Fibroblast of lung (primary cell): ENCODE measurements at regions not wholly inside any gene's neighbourhood (a gene's known extent, or its start where the extent isn't known, plus 50 kb on each side); places are given as distances from the start of the nearest gene placed in this dataset.
"Not testable (repeated sequence)": the region's sequence is repeated elsewhere in the genome, so short reads cannot be mapped to it uniquely, and the experiment has no call there.

Source experiments
- DNase-seq, 2 donors: peaks; one replicate each; pipeline versions ENCODE4 v3.0.0 to v3.0.0-alpha.2; 2010; ENCODE audit warnings: low read depth in 2 of 2
- H2AFZ ChIP-seq: 2 replicates; pipeline ENCODE4 v1.5.1; 2012; ENCODE audit warnings: low read length, control low read depth, inconsistent platforms
- H3K27ac ChIP-seq: 2 replicates; pipeline ENCODE4 v1.5.1; 2011; ENCODE audit warnings: low read length, control low read depth; ENCODE audit not compliant: insufficient read depth
- H3K27me3 ChIP-seq: 2 replicates; pipeline ENCODE4 v1.5.1; 2011; ENCODE audit warnings: mild to moderate bottlenecking, low read length; ENCODE audit not compliant: control insufficient read depth, insufficient read depth
- H3K36me3 ChIP-seq: 2 replicates; pipeline ENCODE4 v1.5.1; 2011; ENCODE audit warnings: low read length; ENCODE audit not compliant: control insufficient read depth, insufficient read depth
- H3K4me1 ChIP-seq: 2 replicates; pipeline ENCODE4 v1.5.1; 2011; ENCODE audit warnings: low read length; ENCODE audit not compliant: control insufficient read depth, insufficient read depth; ENCODE audit errors: extremely low read depth
- H3K4me2 ChIP-seq: 2 replicates; pipeline ENCODE4 v1.5.1; 2011; ENCODE audit warnings: low read length, control low read depth; ENCODE audit not compliant: insufficient read depth; ENCODE audit errors: extremely low read depth
- H3K4me3 ChIP-seq, 4 experiments: fragments of 200-600 bp in 1 of 4; sonication (generic) in 1 of 4; replicated peaks in 1 of 4; 2 replicates each; pipeline ENCODE4 v1.5.1; 2011 to 2016; ENCODE audit warnings: low read length in 4 of 4, low read depth in 3 of 4, mild to moderate bottlenecking in 3 of 4, control low read depth in 2 of 4, inconsistent platforms in 1 of 4, mixed read lengths in 1 of 4; ENCODE audit not compliant: insufficient read depth in 1 of 4; ENCODE audit errors: control extremely low read depth in 1 of 4
- H3K79me2 ChIP-seq: 2 replicates; pipeline ENCODE4 v1.5.1; 2012; ENCODE audit warnings: mild to moderate bottlenecking, low read length, inconsistent platforms; ENCODE audit not compliant: control insufficient read depth, insufficient read depth
- H3K9ac ChIP-seq: 2 replicates; pipeline ENCODE4 v1.5.1; 2011; ENCODE audit warnings: mild to moderate bottlenecking, low read length, control low read depth; ENCODE audit not compliant: insufficient read depth
- H3K9me3 ChIP-seq: 2 replicates; pipeline ENCODE4 v1.5.1; 2012; ENCODE audit warnings: low read depth, low read length; ENCODE audit not compliant: control insufficient read depth, insufficient read depth
- H4K20me1 ChIP-seq: 2 replicates; pipeline ENCODE4 v1.5.1; 2011; ENCODE audit warnings: low read length; ENCODE audit not compliant: control insufficient read depth, insufficient read depth; ENCODE audit errors: extremely low read depth
- TF ChIP-seq, protein P1 (sequence below), 2 donors: IDR thresholded peaks in 1 of 2; conservative IDR thresholded peaks in 1 of 2; 1 replicate in 1 of 2; 2 replicates in 1 of 2; pipeline ENCODE4 v1.5.1; 2011 to 2012; ENCODE audit warnings: low read length in 2 of 2, control low read depth in 1 of 2, inconsistent platforms in 1 of 2, low read depth in 1 of 2, mild to moderate bottlenecking in 1 of 2

DNA sequence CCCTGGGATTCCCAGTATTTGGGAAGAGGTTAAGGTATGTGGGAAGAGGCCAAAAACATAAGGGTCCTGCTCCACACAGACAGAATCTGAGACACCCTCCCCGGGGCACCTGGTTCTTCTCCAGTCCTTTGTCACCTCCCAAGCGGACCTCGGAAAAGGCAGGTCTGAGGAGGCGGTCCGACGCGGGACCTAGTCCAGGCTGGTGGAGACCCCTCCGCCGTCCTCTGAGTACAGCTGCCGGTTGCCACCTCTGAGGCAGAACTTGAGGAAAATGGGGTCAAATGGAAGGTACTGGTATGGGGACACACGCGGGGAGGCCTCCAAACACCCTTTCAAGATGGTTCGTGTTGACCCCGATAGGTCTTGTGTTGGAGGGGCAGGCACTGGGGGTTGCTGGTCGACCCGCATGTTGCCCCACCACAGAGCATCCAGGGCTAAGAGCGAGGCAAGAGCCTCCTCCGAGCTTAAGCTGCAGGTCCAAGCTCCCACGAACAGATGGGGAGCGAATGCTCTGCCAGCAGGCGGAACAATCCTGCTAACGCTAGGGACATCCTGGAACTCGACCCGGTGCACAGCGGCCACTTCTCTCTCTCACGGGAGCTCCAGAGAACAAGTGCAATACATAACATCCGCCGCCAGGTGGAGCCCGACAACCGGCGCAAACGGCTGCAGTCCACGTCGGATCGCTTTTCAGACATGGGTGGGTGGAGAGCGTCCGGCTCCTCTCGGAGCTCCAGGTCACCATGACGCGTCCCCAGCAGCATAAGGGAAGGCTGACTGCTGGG lies 559.8 kb downstream of the SPATA31A6 start:
- H4K20me1 ChIP-seq, H3K4me1 ChIP-seq, H3K36me3 ChIP-seq, H2AFZ ChIP-seq, H3K9ac ChIP-seq, H3K27me3 ChIP-seq, H3K79me2 ChIP-seq, H3K9me3 ChIP-seq, H3K27ac ChIP-seq, H3K4me2 ChIP-seq: not testable (repeated sequence)
- TF ChIP-seq, protein P1, sequence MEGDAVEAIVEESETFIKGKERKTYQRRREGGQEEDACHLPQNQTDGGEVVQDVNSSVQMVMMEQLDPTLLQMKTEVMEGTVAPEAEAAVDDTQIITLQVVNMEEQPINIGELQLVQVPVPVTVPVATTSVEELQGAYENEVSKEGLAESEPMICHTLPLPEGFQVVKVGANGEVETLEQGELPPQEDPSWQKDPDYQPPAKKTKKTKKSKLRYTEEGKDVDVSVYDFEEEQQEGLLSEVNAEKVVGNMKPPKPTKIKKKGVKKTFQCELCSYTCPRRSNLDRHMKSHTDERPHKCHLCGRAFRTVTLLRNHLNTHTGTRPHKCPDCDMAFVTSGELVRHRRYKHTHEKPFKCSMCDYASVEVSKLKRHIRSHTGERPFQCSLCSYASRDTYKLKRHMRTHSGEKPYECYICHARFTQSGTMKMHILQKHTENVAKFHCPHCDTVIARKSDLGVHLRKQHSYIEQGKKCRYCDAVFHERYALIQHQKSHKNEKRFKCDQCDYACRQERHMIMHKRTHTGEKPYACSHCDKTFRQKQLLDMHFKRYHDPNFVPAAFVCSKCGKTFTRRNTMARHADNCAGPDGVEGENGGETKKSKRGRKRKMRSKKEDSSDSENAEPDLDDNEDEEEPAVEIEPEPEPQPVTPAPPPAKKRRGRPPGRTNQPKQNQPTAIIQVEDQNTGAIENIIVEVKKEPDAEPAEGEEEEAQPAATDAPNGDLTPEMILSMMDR (conservative IDR thresholded peaks at IDR 0.05 in 1 of 2, IDR thresholded peaks at IDR 0.05 in 1 of 2; ENCODE audit: low read depth in 1 of 2, low read length in 2 of 2): peak; percentile 49 to 54
- H3K4me3 ChIP-seq: peak overlapping the region in 2 of 4 experiments; percentile 28 to 35
- DNase-seq: peak; percentile 22 to 32

DNA sequence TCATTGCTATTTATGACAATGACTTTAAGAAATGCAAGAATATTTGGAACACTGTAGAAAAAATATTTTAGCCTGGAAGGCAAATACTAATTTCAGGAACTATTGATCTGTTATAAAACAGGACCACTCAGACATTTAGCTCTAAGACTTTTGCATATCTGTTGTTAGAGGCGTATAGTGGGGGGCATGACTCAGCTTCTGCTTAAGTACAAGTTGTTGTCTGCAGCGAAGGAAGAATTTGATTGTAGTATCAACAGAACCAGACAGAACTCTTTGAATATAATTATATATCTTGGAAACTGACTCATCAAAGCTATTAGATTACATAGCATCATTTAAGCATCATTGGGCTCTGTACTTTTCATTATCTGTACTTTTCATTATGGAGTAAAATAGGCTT lies 573.8 kb downstream of the SPATA31A6 start:
- not testable (repeated sequence) for H3K9ac ChIP-seq, H3K27me3 ChIP-seq, H3K4me1 ChIP-seq, H3K79me2 ChIP-seq, H2AFZ ChIP-seq, DNase-seq, H3K9me3 ChIP-seq, H3K36me3 ChIP-seq, H3K4me3 ChIP-seq, H4K20me1 ChIP-seq, H3K27ac ChIP-seq, H3K4me2 ChIP-seq

DNA sequence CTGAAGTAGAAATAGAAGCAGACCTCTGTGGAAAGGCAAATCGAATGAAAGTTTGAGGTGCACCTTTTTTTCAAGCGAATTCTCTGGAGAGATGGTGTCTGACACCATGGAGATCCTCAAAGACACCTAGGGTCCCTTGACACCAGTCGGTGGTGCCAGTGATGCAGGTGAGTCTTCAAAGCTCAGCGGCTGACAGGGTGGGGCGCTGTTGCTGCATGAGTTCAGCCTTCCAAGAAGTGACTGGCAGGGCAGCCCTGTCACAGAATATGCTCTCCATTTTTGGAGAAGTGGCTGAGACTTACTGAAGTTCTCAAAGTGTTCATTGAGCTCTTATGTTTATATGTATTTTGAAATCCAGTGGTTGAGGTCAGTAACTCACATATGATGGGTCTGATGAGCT lies 575.9 kb downstream of the SPATA31A6 start:
- not testable (repeated sequence) for H3K79me2 ChIP-seq, H3K36me3 ChIP-seq, H3K9me3 ChIP-seq, H3K4me2 ChIP-seq, H3K9ac ChIP-seq, H3K4me3 ChIP-seq, DNase-seq, H3K27me3 ChIP-seq, H3K27ac ChIP-seq, H2AFZ ChIP-seq, H4K20me1 ChIP-seq, H3K4me1 ChIP-seq

DNA sequence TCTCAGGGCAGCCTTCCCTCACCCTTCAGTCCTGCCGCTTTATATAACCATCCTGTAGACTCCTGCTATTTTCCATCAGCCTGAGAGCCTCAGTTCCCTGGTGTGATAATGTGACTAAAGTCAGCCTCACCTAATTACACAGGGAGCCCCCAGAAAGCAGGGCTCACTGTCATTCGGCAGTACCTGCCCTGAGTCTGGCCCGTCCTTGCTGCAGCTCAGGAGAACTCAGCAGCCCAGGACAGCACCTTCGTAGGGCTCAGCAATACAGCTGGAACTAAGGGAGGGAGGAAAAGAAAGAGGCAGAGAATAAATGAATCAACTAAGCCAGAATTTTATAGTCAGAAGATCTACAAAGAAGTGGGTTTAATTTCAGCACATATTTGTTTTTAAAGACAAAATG lies 598.7 kb downstream of the SPATA31A6 start:
- not testable (repeated sequence) for H3K27me3 ChIP-seq, H3K4me1 ChIP-seq, H3K9me3 ChIP-seq, H3K9ac ChIP-seq, H3K4me3 ChIP-seq, DNase-seq, H2AFZ ChIP-seq, H3K79me2 ChIP-seq, H3K4me2 ChIP-seq, H4K20me1 ChIP-seq, H3K27ac ChIP-seq, H3K36me3 ChIP-seq

DNA sequence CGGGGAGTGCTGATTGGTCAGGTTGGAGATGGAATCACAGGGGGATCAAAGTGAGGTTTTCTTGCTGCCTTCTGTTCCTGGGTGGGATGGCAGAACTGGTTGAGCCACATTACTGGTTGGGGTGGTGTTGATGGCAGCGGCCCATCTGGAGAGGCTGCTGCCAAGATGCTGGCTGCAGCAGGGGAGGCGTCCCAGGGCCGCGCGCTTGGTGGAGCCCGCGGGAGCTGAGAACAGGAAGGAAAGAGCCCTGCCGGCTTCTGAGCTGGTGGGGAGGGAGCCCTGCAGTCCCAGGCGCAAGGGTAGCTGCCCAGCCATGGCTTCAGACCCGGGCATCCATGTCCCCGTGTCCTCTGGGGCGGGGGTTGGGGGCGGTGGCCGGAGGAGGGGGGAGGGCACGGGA lies 609.3 kb downstream of the SPATA31A6 start:
- H3K9ac ChIP-seq, H3K36me3 ChIP-seq, H3K27ac ChIP-seq, H3K79me2 ChIP-seq, DNase-seq, H3K4me3 ChIP-seq, H4K20me1 ChIP-seq, H3K4me2 ChIP-seq, H3K4me1 ChIP-seq, H3K27me3 ChIP-seq, H3K9me3 ChIP-seq, H2AFZ ChIP-seq: not testable (repeated sequence)

DNA sequence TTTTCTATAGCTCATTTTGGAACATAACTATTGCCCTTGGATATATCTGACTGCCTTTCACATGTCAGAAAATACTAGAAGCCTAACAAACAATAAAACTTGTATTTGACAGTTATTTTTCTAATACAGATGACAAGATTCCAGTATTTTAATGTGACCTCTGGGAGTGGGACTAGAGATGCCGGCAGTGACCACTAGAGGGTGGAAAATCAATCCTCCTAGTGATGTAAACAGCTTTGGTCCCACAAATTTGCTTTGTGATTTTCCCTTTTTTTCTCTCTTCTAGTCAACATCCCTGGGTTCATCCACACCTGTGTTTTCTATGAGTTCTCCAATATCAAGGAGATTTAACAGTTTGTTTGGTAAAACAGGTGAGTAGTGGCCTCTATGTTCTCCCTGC lies 615.1 kb downstream of the SPATA31A6 start:
- H3K9me3 ChIP-seq, H3K27me3 ChIP-seq, H3K9ac ChIP-seq, H3K4me3 ChIP-seq, H3K36me3 ChIP-seq, H4K20me1 ChIP-seq, H3K79me2 ChIP-seq, H3K27ac ChIP-seq, DNase-seq, H3K4me1 ChIP-seq, H2AFZ ChIP-seq, H3K4me2 ChIP-seq: not testable (repeated sequence)
